Endodermal cell (in vitro differentiated cells): ENCODE measurements at regions not wholly inside any gene's neighbourhood (a gene's known extent, or its start where the extent isn't known, plus 50 kb on each side); places are given as distances from the start of the nearest gene placed in this dataset.

ENCODE experiments used
- DNase-seq: peaks from one replicate; pipeline ENCODE4 v3.0.0-alpha.2; 2017
- H3K27ac ChIP-seq: 2 replicates; pipeline ENCODE4 v1.5.1; 2013; ENCODE audit warnings: mild to moderate bottlenecking, low read depth, low read length, moderate library complexity
- H3K27me3 ChIP-seq: 2 replicates; pipeline ENCODE4 v1.6.1; 2013; ENCODE audit warnings: mild to moderate bottlenecking, low read length, moderate library complexity; ENCODE audit not compliant: insufficient read depth, control insufficient read depth, poor library complexity, severe bottlenecking
- H3K36me3 ChIP-seq: 2 replicates; pipeline ENCODE4 v1.7.0; 2013; ENCODE audit warnings: mild to moderate bottlenecking, low read length, moderate library complexity; ENCODE audit not compliant: control insufficient read depth, insufficient read depth
- H3K4me1 ChIP-seq: one replicate; pipeline ENCODE4 v1.7.0; 2013; ENCODE audit warnings: low read length; ENCODE audit not compliant: control insufficient read depth, insufficient read depth
- H3K4me3 ChIP-seq: 2 replicates; pipeline ENCODE4 v1.5.1; 2013; ENCODE audit warnings: mild to moderate bottlenecking, low read length, moderate library complexity
- H3K9ac ChIP-seq: 2 replicates; pipeline ENCODE4 v1.6.1; 2013; ENCODE audit warnings: mild to moderate bottlenecking, low read length, moderate library complexity; ENCODE audit not compliant: poor library complexity, severe bottlenecking; ENCODE audit errors: extremely low read depth
- H3K9me3 ChIP-seq: 2 replicates; pipeline ENCODE4 v1.6.1; 2013; ENCODE audit warnings: mild to moderate bottlenecking, low read length, moderate library complexity; ENCODE audit not compliant: control insufficient read depth
- H3K27ac Mint-ChIP-seq: 2 replicates; pipeline ENCODE4 v1.8.0; 2020; ENCODE audit warnings: mixed read lengths
- H3K27me3 Mint-ChIP-seq: 2 replicates; pipeline ENCODE4 v1.8.0; 2021; ENCODE audit warnings: mild to moderate bottlenecking, mixed read lengths; ENCODE audit not compliant: insufficient read depth
- H3K36me3 Mint-ChIP-seq: 2 replicates; pipeline ENCODE4 v1.8.0; 2020; ENCODE audit warnings: low read depth, mixed read lengths
- H3K4me1 Mint-ChIP-seq: 2 replicates; pipeline ENCODE4 v1.8.0; 2020; ENCODE audit warnings: mixed read lengths
- H3K4me3 Mint-ChIP-seq: 2 replicates; pipeline ENCODE4 v1.8.0; 2020; ENCODE audit warnings: mild to moderate bottlenecking, moderate library complexity, mixed read lengths
- H3K9me3 Mint-ChIP-seq: 2 replicates; pipeline ENCODE4 v1.8.0; 2020; ENCODE audit warnings: mild to moderate bottlenecking, mixed read lengths
- CTCF ChIP-seq: fragments of 200-600 bp; sonication (generic); conservative IDR thresholded peaks from 2 replicates; pipeline ENCODE4 v1.5.0; 2021; ENCODE audit warnings: antibody characterized with exemption, mild to moderate bottlenecking
- WGBS, 2 experiments: methylation state at CpG; one replicate each; pipeline versions ENCODE4 v1.1.5 to v1.1.7; 2013; ENCODE audit warnings: missing lambda C conversion rate in 2 of 2, mixed read lengths in 1 of 2; ENCODE audit not compliant: insufficient coverage in 1 of 2, insufficient read length in 1 of 2; 5-methylcytosine and 5-hydroxymethylcytosine counted together

GRCh38 chr1:223007935-223008334 is 135.1 kb downstream of the TLR5 start:
- Mint-ChIP-seq H3K36me3 (peaks cover 14% of the 10 kb centered on the region), H3K27me3 (peaks cover 11% of the 10 kb centered on the region), H3K4me3 (no peak overlapping the region), H3K9me3 (no peaks in the 10 kb centered on the region), H3K27ac (no peak overlapping the region), H3K4me1 (peaks cover 52% of the 10 kb centered on the region)
- Histone ChIP-seq H3K4me3 (no peak overlapping the region), H3K4me1 (peaks cover 17% of the 10 kb centered on the region), H3K27me3 (no peaks in the 10 kb centered on the region), H3K9me3 (no peaks in the 10 kb centered on the region), H3K27ac (no peak overlapping the region), H3K9ac (no peak overlapping the region), H3K36me3 (peaks cover 5% of the 10 kb centered on the region)
- WGBS, 2 experiments: 55 to 79% methylated on average over 2 to 4 of the region's 7 CpGs
- no peak for TF ChIP-seq CTCF
- DNase-seq: no peak

- Histone ChIP-seq H3K9me3 (no peaks in the 10 kb centered on the region), H3K27me3 (no peaks in the 10 kb centered on the region), H3K4me1 (peaks cover 16% of the 10 kb centered on the region), H3K27ac (no peak overlapping the region), H3K36me3 (peaks cover 9% of the 10 kb centered on the region), H3K9ac (no peak overlapping the region), H3K4me3 (no peak overlapping the region)
- Mint-ChIP-seq H3K9me3 (no peaks in the 10 kb centered on the region), H3K4me3 (no peak overlapping the region), H3K27me3 (peaks cover 11% of the 10 kb centered on the region), H3K36me3 (peaks cover 17% of the 10 kb centered on the region), H3K27ac (no peak overlapping the region), H3K4me1 (peaks cover 52% of the 10 kb centered on the region)
- no peak for TF ChIP-seq CTCF
- DNase-seq: no peak
- 33% methylated on average over 2 of the region's 2 CpGs; no CpG with 5 or more reads in 1 of the 2 experiments for WGBS, 2 experiments
These were observed 134.2 kb downstream of the TLR5 start for GRCh38 chr1:223008808-223009207.

GRCh38 chr1:223009406-223009805 is 133.6 kb downstream of the TLR5 start:
- H3K27ac Mint-ChIP-seq: peak overlapping the region; percentile 34
- no peak overlapping the region for H3K27ac ChIP-seq
- DNase-seq: no peak
- H3K4me1 ChIP-seq: peaks cover 15% of the 10 kb centered on the region
- TF ChIP-seq CTCF: no peak
- H3K36me3 ChIP-seq: peaks cover 15% of the 10 kb centered on the region
- H3K4me1 Mint-ChIP-seq: peaks cover 49% of the 10 kb centered on the region
- WGBS, 2 experiments: 71 to 94% methylated on average over 1 to 2 of the region's 3 CpGs
- no peaks in the 10 kb centered on the region for H3K27me3 ChIP-seq
- no peak overlapping the region for H3K4me3 ChIP-seq
- H3K9ac ChIP-seq: no peak overlapping the region
- H3K9me3 ChIP-seq: no peaks in the 10 kb centered on the region
- peaks cover 16% of the 10 kb centered on the region for H3K36me3 Mint-ChIP-seq
- H3K4me3 Mint-ChIP-seq: no peak overlapping the region
- no peaks in the 10 kb centered on the region for H3K9me3 Mint-ChIP-seq
- H3K27me3 Mint-ChIP-seq: peaks cover 9% of the 10 kb centered on the region
